GM10847 (cell line): ENCODE measurements at regions not wholly inside any gene's neighbourhood (a gene's known extent, or its start where the extent isn't known, plus 50 kb on each side); places are given as distances from the start of the nearest gene placed in this dataset.

Source experiments
- POLR2A ChIP-seq: IDR thresholded peaks from 2 replicates; pipeline ENCODE4 v1.6.1; 2011; ENCODE audit not compliant: insufficient read length; ENCODE audit errors: extremely low read depth

DNA sequence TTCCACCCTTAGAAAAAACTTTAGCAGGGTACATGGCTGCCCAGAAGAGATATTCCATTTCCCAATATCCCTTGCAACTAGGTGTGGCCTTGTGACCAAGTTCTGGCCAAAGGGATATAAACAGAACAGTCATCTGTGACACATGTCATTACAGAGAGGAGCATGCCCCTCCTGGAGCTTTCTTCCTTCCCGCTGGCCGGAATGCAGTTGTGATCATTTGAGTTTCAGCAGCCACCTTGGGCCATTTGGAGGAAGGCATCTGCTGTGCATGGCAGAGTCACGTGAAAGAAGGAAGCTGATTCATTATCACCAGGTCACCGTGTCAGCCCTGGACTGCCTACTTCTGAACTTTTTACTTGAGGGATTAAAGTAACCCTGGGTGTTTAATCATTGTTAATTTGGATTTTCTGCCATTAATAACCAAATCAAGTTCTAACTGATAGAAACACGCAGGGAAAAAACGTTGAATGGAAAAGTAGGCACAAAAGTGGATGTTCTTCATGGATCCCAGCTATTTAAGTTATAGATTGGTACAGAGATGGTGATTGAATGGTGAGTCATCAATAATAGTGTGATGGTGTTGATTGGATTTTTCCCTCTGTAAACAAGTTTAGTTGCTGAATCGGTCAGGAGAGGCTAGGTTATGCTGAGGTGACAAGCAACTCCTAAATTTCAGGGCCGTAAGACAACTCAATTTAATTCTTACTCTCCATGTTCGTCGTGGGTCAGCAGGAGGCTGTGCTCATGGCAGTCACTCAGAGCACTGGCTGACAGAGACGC, 80.7 kb upstream of the CCDC167 start:
- no peak for TF ChIP-seq POLR2A

DNA sequence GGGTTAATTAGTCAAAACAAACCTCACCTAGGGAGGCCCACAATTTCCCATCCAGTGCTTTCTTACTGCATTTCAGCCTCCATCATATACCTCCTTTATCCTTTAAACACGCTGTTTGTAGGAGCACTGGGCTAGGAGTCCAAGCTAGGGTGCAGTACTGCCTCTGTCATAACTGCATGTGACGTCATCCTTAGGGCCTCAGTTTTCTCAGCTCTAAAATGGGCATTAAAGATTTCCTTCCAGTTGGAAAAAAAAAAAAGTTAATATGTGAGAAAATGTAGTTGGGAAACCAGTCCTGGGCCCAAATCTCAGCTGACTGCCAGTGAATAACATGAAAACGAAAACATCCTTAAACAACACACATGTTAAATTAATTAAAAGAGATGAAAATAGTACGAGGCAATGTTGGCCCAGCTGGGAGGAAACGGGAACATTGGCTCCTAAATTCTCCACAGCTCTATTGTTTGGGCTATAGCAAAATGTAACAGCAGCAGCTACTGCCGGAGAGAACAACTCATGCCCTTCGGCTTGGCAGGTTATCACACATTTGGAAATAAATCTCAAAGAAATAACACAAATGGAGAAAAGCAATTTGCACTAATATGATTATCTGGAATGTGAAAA, 79.9 kb upstream of the CCDC167 start:
- no peak for TF ChIP-seq POLR2A

DNA sequence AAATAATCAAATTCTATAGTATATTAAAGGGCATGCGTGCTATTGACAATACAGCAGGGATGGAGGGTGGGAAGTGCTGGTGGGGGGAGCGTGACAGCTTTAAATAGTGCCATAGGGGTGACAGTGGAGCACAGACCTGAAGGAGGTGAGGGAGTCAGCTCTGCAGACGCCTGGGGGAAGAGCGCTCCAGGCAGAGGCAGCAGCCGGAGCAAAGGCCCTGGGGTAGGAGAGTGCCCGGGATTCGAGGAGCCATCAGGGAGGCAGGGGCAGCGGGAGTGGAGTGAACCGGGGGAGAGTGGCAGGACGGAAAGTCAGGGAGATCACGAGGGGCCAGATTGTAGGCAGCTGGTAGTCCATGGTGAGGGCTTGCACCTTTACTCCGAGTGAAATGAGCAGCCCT, 78.4 kb upstream of the CCDC167 start:
- no peak for TF ChIP-seq POLR2A

DNA sequence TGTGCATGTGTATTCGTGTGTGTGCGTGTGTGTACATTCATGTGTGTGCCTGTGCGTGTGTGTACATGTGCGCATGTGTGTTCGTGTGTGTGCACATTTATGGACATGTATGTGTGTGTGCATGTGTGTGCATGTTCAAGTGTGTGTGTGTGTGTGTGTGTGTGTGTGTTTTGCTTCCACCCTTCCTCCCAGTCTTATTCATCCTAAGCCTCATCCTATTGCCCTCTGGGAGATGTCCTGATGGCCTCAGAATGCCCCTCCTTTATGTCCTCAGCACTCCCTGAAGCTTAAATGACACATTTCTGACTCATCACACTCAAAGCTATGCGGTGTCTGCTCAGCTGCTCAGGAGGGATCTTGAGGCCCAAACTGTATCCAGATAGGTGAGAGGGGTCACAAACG, 76.6 kb upstream of the CCDC167 start:
- TF ChIP-seq POLR2A: no peak

DNA sequence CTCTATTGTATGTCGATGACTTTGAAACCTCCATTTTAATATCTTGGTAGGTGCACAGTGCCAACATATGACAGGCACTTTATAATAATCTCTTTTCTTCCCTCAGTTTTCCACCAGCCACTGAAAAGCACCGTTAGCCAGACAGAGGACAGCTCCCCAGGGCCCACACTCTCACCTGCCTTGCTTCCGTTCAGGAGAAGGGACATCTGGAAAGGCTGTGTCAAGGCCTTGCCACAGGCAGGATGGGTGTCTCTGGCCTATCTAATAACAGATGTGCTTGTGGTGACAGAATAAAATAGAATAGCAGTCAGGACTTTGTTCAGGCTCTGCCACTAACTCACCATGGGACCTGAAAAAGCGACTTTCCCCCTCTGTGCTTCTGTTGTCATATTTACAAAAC, 75.5 kb upstream of the CCDC167 start:
- TF ChIP-seq POLR2A: no peak

DNA sequence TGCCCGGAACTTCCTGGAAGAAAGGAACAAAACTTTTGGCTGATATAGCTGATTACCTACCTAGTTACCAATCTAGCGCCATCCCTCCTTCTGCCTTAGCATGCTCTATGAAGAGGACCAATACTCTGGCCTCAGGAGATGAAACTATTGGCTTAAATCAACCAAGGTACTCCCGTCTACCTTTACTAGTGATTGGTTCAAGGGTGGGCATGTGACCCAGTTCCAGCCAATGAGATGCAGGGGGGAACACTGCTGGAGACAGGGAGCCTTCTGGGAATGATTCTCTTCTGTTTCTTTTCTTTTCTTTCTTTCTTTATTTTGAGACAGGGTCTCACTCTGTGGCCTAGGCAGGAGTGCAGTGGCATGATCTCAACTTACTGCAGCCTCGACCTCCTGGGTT, 72.6 kb upstream of the CCDC167 start:
- TF ChIP-seq POLR2A: no peak

DNA sequence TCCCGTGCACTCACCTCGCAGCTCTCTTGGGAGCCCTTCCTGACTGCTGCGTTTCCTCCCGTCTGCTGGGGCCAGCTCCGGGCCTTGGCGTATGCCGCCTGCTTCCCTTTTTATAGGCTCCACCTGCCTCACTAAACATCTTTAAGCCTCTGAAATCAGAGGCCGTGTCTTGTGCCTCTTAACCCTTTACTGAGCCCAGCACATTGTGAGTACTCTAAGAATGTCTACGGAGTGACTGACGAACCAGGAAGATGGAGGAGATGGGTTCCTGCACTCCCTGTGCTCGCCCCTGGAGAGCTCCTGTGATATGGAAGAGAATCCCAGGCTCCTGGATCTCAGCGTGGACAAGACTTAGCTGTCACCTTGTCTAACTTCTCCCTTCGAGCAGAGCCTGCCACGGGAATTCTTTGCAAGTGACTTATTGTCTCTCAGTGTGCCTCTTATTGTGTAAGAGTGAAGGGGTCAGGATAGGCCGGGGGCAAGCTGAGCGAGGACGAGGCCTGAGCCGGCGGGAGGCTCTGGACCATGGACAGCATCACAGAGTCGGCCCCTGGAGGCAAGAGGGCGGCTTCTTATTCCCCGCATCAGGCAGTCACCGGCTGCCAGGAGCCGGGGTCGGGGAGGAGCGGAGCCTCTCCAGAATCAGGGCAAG, 70.9 kb upstream of the CCDC167 start:
- no peak for TF ChIP-seq POLR2A

DNA sequence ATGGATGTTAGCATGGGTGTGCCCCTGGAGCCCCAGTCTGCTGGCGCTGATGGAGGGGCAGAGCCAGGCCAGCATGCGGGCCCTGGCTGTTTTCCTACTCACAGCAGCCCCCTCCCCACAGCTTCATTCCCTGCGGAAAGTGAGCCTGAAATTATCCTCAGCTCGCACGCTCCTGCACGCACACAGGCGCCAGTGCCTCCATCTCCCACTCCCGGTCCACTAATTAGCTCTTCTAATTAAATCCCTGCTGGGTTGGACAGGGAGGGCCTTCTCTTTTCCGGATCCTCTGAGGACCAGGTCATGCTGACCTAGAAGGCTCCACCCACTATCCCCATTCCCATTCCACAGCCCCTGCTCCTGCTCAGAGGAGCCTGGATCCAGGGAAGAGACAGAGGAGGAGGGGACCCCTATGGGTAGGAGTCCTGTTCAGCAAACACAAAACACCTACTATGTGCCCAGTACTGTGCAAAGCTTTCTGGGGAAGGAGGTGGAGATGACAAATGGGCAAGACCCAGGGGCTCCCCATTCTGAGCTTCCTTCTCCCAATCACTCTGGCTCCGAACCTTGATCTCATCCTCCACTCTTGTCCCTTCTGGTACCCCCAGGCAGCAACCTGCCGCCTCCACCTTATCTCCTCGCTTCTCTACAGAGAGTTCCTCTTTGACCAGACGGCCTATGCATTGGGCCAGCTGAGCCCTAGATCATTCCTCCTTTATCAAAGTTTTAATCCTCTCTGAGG, 70.2 kb upstream of the CCDC167 start:
- TF ChIP-seq POLR2A: no peak

DNA sequence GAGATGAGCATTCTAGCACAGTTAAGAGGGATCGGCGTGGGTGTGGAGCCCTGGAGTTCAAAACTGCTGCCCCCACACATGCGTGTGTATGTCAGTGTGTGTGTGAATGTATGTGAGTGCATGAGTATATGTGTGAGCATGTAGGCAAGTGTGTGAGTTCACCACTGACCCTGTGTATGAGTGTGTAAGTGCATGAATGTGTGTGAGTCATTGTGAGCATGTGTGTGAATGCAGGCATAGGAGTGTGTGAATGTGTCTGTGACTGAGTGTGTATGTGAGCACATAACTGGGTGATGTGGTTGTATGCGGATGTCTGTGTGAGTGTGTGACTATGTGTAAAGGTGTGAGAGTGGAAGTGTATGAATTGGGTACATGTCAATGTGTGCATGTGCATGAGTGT, 69.6 kb upstream of the CCDC167 start:
- TF ChIP-seq POLR2A: no peak

DNA sequence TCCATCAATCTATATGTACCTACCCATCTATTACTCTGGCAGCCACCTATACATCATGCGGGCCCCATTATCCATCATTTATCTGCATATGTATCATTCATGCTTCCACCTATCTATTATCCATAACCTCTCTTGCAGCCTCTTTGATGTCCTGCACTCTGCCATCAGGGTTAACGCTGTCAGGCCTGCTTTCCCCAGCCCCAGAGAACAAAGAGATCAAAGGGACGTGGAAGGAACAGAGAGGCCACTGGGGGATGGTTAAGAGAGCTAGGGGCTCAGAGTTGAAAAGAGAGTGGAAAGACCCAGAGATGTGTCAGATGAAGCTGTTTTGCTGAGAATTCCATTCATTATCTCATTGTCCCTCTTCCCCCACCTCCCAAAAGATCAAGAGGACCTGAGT, 67.3 kb upstream of the CCDC167 start:
- no peak for TF ChIP-seq POLR2A

DNA sequence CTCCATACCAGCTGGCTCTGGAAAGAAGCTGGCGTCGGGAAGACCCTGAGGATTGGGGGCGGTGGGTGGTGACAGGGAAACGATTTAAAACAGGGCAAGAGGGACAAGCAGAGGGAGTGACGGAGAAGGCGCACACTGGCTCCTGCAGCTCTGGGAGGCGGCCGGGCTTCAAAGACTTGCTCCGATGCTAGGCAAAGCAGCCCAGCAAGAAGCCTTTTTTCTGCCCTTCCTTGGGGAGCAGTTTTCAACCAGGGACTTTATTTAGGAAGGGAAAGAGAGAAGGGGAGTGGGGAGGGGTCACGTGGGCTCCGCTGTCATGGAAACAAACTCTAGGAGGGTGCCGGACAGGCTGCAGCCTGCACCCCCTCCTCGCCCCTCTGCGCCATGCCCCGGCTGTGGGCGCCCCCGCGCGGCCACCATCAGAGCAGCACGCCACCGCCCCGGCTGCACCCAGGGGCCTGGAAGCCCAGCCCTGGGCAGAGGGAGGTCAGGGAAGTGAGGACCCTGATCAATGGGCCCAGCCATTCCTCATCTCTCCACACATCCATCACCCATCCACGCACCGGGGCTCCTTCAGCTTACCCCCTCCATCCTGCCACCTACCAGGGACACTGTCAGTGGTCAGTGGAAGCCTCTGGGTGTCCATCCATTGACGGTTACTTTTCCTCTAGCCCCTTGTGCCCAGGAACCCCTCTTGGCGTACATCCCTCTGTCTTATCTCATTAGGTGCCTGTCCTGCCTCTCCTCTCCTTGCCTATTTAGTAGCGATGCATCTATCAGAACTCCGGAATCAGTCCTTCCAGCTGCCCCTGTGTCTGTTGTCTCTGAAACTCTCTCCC, 66.6 kb upstream of the CCDC167 start:
- TF ChIP-seq POLR2A: no peak

DNA sequence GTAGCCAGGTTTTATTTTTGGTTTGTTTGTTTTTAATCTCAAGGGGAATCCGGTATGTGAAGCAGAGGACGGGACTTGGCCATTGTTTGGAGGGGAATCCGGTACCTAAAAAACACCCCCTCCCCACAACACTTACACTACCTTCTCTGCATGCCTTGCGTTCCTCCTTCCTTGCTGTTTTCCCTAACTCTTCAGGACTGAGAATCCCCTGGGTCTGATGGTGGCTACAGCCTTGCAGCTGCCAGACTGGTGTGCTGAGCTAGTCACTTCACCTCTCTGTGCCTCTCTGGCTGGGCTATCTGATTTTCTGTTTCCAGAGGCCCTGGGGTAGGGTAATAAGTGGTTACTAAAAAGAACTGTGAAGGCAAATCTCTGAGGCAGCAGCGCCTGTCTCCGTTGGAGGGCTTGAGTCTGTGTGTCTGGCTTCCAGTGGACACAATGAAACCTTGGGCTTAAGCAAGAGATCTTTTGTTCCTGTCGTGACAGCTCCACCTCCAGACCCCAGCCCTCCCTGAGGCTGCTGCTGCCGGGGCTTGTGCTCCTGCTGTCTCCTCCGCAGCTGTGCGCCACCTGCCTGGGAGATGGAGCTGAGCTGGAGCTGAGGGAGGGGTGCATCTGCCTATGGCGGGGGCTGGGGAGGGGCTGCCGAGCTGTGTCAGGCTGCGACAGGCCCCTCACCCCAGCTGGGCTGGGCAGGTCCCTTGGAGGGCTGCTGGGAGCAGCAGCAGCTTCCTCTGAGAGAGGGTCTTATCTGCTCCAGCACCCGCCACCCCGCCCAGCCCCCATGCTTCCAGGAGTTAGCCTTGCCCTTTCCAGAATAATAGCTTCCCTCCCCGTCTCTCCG, 65.8 kb upstream of the CCDC167 start:
- no peak for TF ChIP-seq POLR2A

DNA sequence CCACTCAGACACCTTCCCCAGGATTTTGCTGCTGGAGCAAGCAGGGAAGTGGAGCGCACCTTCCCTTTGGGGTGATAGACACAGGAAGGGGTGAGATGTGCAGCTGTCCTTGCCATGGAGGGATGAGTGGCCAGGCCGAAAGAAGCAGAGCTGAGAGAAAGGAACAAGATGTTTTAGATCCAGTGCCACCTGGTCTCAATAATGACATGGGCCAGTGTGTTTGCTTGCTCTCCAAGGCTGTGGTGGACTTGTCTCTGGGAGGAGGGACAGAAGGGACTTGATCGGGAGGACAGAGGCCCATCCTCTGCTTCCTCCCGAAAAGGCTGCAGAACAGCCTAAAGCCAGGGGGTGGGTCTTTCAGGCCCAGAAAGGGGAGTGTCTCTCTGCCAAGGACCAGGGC, 61.7 kb upstream of the CCDC167 start:
- TF ChIP-seq POLR2A: no peak

DNA sequence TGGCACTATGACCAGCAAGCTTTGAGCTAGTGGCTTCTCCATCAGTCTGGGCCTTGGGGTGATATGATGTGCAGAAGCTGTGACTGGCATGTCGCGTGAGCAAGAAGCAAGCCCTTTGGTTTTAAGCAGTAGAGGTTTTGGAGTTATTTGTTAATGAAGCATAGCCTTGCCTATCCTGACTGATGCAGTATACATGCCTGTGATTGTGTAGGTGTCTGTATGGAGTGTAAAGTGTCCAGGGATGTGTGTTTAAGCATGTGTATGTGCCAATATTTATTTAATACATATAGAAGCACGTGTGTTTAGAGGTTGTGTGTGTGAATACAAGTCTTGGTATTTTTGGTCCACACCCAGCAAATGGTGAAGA, 61.0 kb upstream of the CCDC167 start:
- no peak for TF ChIP-seq POLR2A
